Astrocyte (in vitro differentiated cells and primary cell): ENCODE measurements at regions not wholly inside any gene's neighbourhood (a gene's known extent, or its start where the extent isn't known, plus 50 kb on each side); places are given as distances from the start of the nearest gene placed in this dataset.

Experiments
- DNase-seq: peaks from one replicate; pipeline ENCODE4 v3.0.0-alpha.2; 2010; ENCODE audit warnings: low read depth
- FAIRE-seq: peaks from 2 replicates; lab custom pipeline; 2011; peaks lifted over from hg19 to GRCh38; lab: Jason Lieb, UNC
- H2AFZ ChIP-seq: 2 replicates; pipeline ENCODE4 v1.6.0; 2012; ENCODE audit warnings: low read depth, low read length, inconsistent platforms
- H3K27ac ChIP-seq: 2 replicates; pipeline ENCODE4 v1.5.1; 2011; ENCODE audit warnings: low read depth, low read length, inconsistent platforms
- H3K27me3 ChIP-seq: 2 replicates; pipeline ENCODE4 v1.6.0; 2011; ENCODE audit warnings: low read length, inconsistent platforms; ENCODE audit not compliant: insufficient read depth
- H3K36me3 ChIP-seq: 2 replicates; pipeline ENCODE4 v1.5.1; 2011; ENCODE audit warnings: low read length, inconsistent platforms; ENCODE audit not compliant: insufficient read depth
- H3K4me1 ChIP-seq: 2 replicates; pipeline ENCODE4 v1.5.1; 2011; ENCODE audit warnings: low read length, inconsistent platforms; ENCODE audit not compliant: insufficient read depth
- H3K4me2 ChIP-seq: 2 replicates; pipeline ENCODE4 v1.6.0; 2012; ENCODE audit warnings: low read length, inconsistent platforms
- H3K4me3 ChIP-seq: 2 replicates; pipeline ENCODE4 v1.5.1; 2011; ENCODE audit warnings: low read depth, mild to moderate bottlenecking, low read length, inconsistent platforms; ENCODE audit not compliant: insufficient read depth
- H3K79me2 ChIP-seq: 2 replicates; pipeline ENCODE4 v1.6.0; 2012; ENCODE audit warnings: mild to moderate bottlenecking, low read length, inconsistent platforms; ENCODE audit not compliant: insufficient read depth
- H3K9ac ChIP-seq: 2 replicates; pipeline ENCODE4 v1.6.0; 2012; ENCODE audit warnings: mild to moderate bottlenecking, low read length, inconsistent platforms
- H3K9me3 ChIP-seq: 2 replicates; pipeline ENCODE4 v1.5.1; 2012; ENCODE audit warnings: low read depth, mild to moderate bottlenecking, low read length, inconsistent platforms; ENCODE audit not compliant: insufficient read depth
- H4K20me1 ChIP-seq: 2 replicates; pipeline ENCODE4 v1.6.0; 2012; ENCODE audit warnings: low read length, inconsistent platforms; ENCODE audit not compliant: insufficient read depth
- H3K27ac Mint-ChIP-seq: one replicate; pipeline ENCODE4 v1.8.0; 2021; ENCODE audit warnings: mild to moderate bottlenecking, mixed read lengths; ENCODE audit not compliant: unreplicated experiment
- H3K27me3 Mint-ChIP-seq: one replicate; pipeline ENCODE4 v1.8.0; 2021; ENCODE audit warnings: low read depth, mixed read lengths; ENCODE audit not compliant: unreplicated experiment
- H3K36me3 Mint-ChIP-seq: one replicate; pipeline ENCODE4 v1.8.0; 2021; ENCODE audit warnings: low read depth, mixed read lengths; ENCODE audit not compliant: unreplicated experiment
- H3K4me1 Mint-ChIP-seq: one replicate; pipeline ENCODE4 v1.8.0; 2021; ENCODE audit warnings: low read depth, mixed read lengths; ENCODE audit not compliant: unreplicated experiment
- H3K4me3 Mint-ChIP-seq: one replicate; pipeline ENCODE4 v1.8.0; 2021; ENCODE audit warnings: mild to moderate bottlenecking, moderate library complexity, mixed read lengths; ENCODE audit not compliant: unreplicated experiment
- H3K9me3 Mint-ChIP-seq: one replicate; pipeline ENCODE4 v1.8.0; 2021; ENCODE audit warnings: mild to moderate bottlenecking, mixed read lengths; ENCODE audit not compliant: unreplicated experiment
- CTCF ChIP-seq: IDR thresholded peaks from 2 replicates; pipeline ENCODE4 v1.5.1; 2011; ENCODE audit warnings: low read depth, mild to moderate bottlenecking, inconsistent platforms, low read length, moderate library complexity; ENCODE audit not compliant: insufficient read depth
- EZH2 ChIP-seq: IDR thresholded peaks from 2 replicates; pipeline ENCODE4 v1.6.1; 2012; ENCODE audit warnings: mild to moderate bottlenecking, low read length, inconsistent platforms; ENCODE audit not compliant: insufficient read depth

DNA sequence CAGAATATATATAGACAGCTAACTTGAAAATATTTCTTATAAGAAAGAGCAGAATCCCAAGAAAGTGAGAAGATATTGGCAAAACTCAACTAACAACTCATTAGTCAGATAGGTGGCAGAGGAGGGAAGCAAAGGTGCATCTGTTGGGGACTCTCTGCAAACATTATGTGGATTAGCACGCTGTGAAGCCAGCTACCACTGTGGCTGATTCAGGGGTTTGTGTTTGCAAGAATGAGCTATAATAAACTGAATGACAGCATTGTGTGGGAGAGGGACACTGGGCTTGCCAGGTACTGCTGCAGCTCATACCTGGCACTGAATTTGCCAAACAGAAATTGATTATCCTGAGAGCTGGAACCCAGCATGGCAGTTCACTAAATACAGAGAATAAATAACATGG, 170.3 kb upstream of the MINDY3 start:
- H2AFZ ChIP-seq: no peak overlapping the region
- H3K4me3 Mint-ChIP-seq: no peak overlapping the region
- no peak overlapping the region for H3K27ac ChIP-seq
- FAIRE-seq: no peak
- H3K4me2 ChIP-seq: no peak overlapping the region
- no peaks in the 10 kb centered on the region for H3K9me3 Mint-ChIP-seq
- peaks cover 1% of the 10 kb centered on the region for H3K4me1 Mint-ChIP-seq
- H3K27me3 Mint-ChIP-seq: no peaks in the 10 kb centered on the region
- H3K27me3 ChIP-seq: no peaks in the 10 kb centered on the region
- no peak for DNase-seq
- H3K36me3 Mint-ChIP-seq: no peaks in the 10 kb centered on the region
- H3K79me2 ChIP-seq: no peaks in the 10 kb centered on the region
- H3K4me3 ChIP-seq: no peak overlapping the region
- no peak overlapping the region for H3K9ac ChIP-seq
- H3K36me3 ChIP-seq: no peaks in the 10 kb centered on the region
- no peaks in the 10 kb centered on the region for H3K4me1 ChIP-seq
- H4K20me1 ChIP-seq: no peaks in the 10 kb centered on the region
- H3K27ac Mint-ChIP-seq: no peak overlapping the region
- no peaks in the 10 kb centered on the region for H3K9me3 ChIP-seq
- TF ChIP-seq CTCF (no peak), EZH2 (no peak)

DNA sequence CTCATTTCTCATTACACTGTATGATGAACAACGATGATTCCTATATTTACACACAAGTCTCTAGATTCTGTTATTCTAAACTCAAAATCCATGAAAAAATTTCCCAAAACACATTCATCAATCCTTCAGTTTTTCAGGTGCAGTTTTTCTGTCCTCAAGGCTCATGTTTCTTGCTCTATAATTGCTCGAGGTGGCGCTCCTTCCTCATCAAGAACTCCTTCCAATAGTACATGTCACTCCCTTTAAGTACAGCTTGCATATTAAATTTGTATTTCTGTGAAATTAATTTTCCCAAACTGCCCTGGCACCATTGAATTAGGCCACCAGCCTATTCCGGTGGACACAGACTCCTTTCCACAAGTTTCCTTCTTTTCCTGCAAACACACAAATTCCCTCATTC, 188.7 kb upstream of the MINDY3 start:
- TF ChIP-seq EZH2 (no peak), CTCF (no peak)
- no peak for FAIRE-seq

DNA sequence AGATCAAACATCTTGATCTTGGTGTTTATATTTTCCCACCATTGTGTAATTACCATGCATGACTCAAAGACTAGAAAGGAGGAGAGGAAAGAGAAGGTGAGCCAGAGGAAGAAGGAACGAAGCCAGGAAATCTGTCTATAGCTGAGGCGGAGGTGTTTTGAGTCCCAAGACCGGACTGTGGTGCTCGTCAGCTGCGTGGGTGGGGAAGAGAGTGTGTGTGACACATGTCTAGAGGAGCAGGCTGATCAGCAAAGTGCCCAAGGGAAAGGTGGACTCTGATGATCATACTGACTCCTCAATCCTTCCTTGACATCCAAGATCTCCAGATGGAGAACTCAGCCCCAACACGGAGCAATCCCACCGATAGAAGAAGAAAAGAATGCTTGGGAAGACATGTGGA, 189.5 kb upstream of the MINDY3 start:
- Histone ChIP-seq H4K20me1 (no peaks in the 10 kb centered on the region), H3K9ac (no peak overlapping the region), H3K36me3 (no peaks in the 10 kb centered on the region), H3K4me2 (no peak overlapping the region), H3K79me2 (no peaks in the 10 kb centered on the region), H3K4me1 (no peaks in the 10 kb centered on the region), H3K27me3 (no peaks in the 10 kb centered on the region), H3K27ac (no peak overlapping the region), H3K9me3 (no peaks in the 10 kb centered on the region), H2AFZ (no peak overlapping the region), H3K4me3 (no peak overlapping the region)
- no peaks in the 10 kb centered on the region for H3K9me3 Mint-ChIP-seq
- H3K4me3 Mint-ChIP-seq: no peak overlapping the region
- H3K36me3 Mint-ChIP-seq: no peaks in the 10 kb centered on the region
- H3K27me3 Mint-ChIP-seq: no peaks in the 10 kb centered on the region
- H3K4me1 Mint-ChIP-seq: no peaks in the 10 kb centered on the region
- no peak for DNase-seq
- no peak overlapping the region for H3K27ac Mint-ChIP-seq
- TF ChIP-seq CTCF (no peak), EZH2 (no peak)
- no peak for FAIRE-seq

More for the DNA sequence above, 188.7 kb upstream of the MINDY3 start:
- H3K4me2 ChIP-seq: no peak overlapping the region
- H3K79me2 ChIP-seq: no peaks in the 10 kb centered on the region
- no peaks in the 10 kb centered on the region for H3K4me1 ChIP-seq
- Mint-ChIP-seq H3K9me3 (no peaks in the 10 kb centered on the region), H3K27me3 (no peaks in the 10 kb centered on the region), H3K27ac (no peak overlapping the region), H3K4me1 (no peaks in the 10 kb centered on the region), H3K36me3 (no peaks in the 10 kb centered on the region), H3K4me3 (no peak overlapping the region)
- H3K9ac ChIP-seq: no peak overlapping the region
- no peaks in the 10 kb centered on the region for H3K27me3 ChIP-seq
- H3K36me3 ChIP-seq: no peaks in the 10 kb centered on the region
- H3K4me3 ChIP-seq: no peak overlapping the region
- H4K20me1 ChIP-seq: no peaks in the 10 kb centered on the region
- no peak for DNase-seq
- peaks cover 3% of the 10 kb centered on the region for H3K9me3 ChIP-seq
- no peak overlapping the region for H3K27ac ChIP-seq
- H2AFZ ChIP-seq: no peak overlapping the region
